Right renal pelvis (tissue), 4 donors: ENCODE measurements at regions not wholly inside any gene's neighbourhood (a gene's known extent, or its start where the extent isn't known, plus 50 kb on each side); places are given as distances from the start of the nearest gene placed in this dataset.
"Not testable (repeated sequence)": the region's sequence is repeated elsewhere in the genome, so short reads cannot be mapped to it uniquely, and the experiment has no call there.

Source experiments
- DNase-seq, 4 donors: peaks; one replicate each; pipeline ENCODE4 v3.0.0-alpha.2; 2013; ENCODE audit warnings: low read depth in 4 of 4, low spot score in 3 of 4, missing footprints in 1 of 4

- no peak for DNase-seq
Observed at GRCh38 chr14:54232735-54233134, 164.1 kb upstream of the CDKN3 start.

- no peak for DNase-seq
Observed at GRCh38 chr14:54241517-54241916, 155.3 kb upstream of the CDKN3 start.

- DNase-seq = no peak
Observed at GRCh38 chr14:54251356-54251755, 145.5 kb upstream of the CDKN3 start.

- no peak for DNase-seq
Observed at GRCh38 chr14:54252072-54252730, 144.6 kb upstream of the CDKN3 start.

- DNase-seq = no peak
Observed at GRCh38 chr14:54253195-54253947, 143.4 kb upstream of the CDKN3 start.

- DNase-seq = no peak
Observed at GRCh38 chr14:54256156-54256555, 140.7 kb upstream of the CDKN3 start.

- no peak for DNase-seq
Observed at GRCh38 chr14:54257424-54257823, 139.4 kb upstream of the CDKN3 start.

- DNase-seq = no peak
Observed at GRCh38 chr14:54258382-54258781, 138.4 kb upstream of the CDKN3 start.

GRCh38 chr14:54259821-54260220, 137.0 kb upstream of the CDKN3 start:
- no peak for DNase-seq

- DNase-seq = no peak
Observed at GRCh38 chr14:54261283-54261682, 135.5 kb upstream of the CDKN3 start.

GRCh38 chr14:54266616-54267015, 130.2 kb upstream of the CDKN3 start:
- not testable (repeated sequence) for DNase-seq

- DNase-seq = no peak
Observed at GRCh38 chr14:54267172-54267571, 129.6 kb upstream of the CDKN3 start.

- no peak for DNase-seq
Observed at GRCh38 chr14:54275997-54276725, 120.6 kb upstream of the CDKN3 start.

GRCh38 chr14:54278087-54278486, 118.7 kb upstream of the CDKN3 start:
- DNase-seq = no peak

- DNase-seq = no peak
Observed at GRCh38 chr14:54278665-54279295, 118.0 kb upstream of the CDKN3 start.

- no peak for DNase-seq
Observed at GRCh38 chr14:54282849-54283248, 114.0 kb upstream of the CDKN3 start.

GRCh38 chr14:54285030-54285429, 111.8 kb upstream of the CDKN3 start:
- DNase-seq = no peak

- no peak for DNase-seq
Observed at GRCh38 chr14:54291491-54292191, 105.2 kb upstream of the CDKN3 start.

- DNase-seq = no peak
Observed at GRCh38 chr14:54294802-54295201, 102.0 kb upstream of the CDKN3 start.
